HCT116 (cell line): ENCODE measurements at regions not wholly inside any gene's neighbourhood (a gene's known extent, or its start where the extent isn't known, plus 50 kb on each side); places are given as distances from the start of the nearest gene placed in this dataset.

ENCODE experiments used
- ATAC-seq: fragments of 200-7000 bp; cut with Tn5 transposase; 2 replicates; pipeline ENCODE4 v1.9.1; 2020; ENCODE audit warnings: mild to moderate bottlenecking, moderate library complexity
- BruUV-seq: library from RNA; stranded (reverse); fragments of 400-500 nt; replicated peaks from 2 replicates; lab custom pipeline; 2021; lab: Mats Ljungman, UMichigan
- CTCF ChIA-PET: fragments of 300-600 bp; sonication (Branson Sonifier 250); formaldehyde crosslinking; loops from one replicate; lab custom pipeline; 2021; ENCODE audit warnings: antibody characterized with exemption; lab: Charles Lee
- POLR2A ChIA-PET: fragments of 300-600, 350-600 bp; sonication (Branson Sonifier 250); formaldehyde crosslinking; loops from one replicate; lab custom pipeline; 2021; ENCODE audit warnings: antibody characterized with exemption; lab: Charles Lee
- RAD21 ChIA-PET, 2 experiments: fragments of 300-600 bp; sonication (Branson Sonifier 250); formaldehyde crosslinking; loops; one replicate each; lab custom pipeline; 2023; ENCODE audit warnings: low total read pairs in 2 of 2; ENCODE audit not compliant: uncharacterized antibody in 2 of 2, unreplicated experiment in 2 of 2, low non-redundant PET in 1 of 2; lab: Charles Lee
- DNase-seq: peaks from one replicate; pipeline ENCODE4 v3.0.0-alpha.2; 2010; ENCODE audit warnings: low read depth, low spot score
- H2AFZ ChIP-seq: fragments of 200-600 bp; shearing (Covaris generic), sonication (generic); 2 replicates; pipeline ENCODE4 v1.6.1; 2017; ENCODE audit warnings: low read depth, mixed run types, mixed read lengths, antibody characterized with exemption, low read length; ENCODE audit not compliant: poor library complexity, severe bottlenecking
- H3K27ac ChIP-seq: 2 replicates; pipeline ENCODE4 v1.5.1; 2012; ENCODE audit warnings: low read depth, low read length
- H3K27me3 ChIP-seq: fragments of 200-600 bp; sonication (generic); 2 replicates; pipeline ENCODE4 v1.6.1; 2016; ENCODE audit warnings: mixed run types, low read length, mixed read lengths; ENCODE audit not compliant: insufficient read depth
- H3K36me3 ChIP-seq, 2 experiments: fragments of 200-500 bp in 1 of 2; fragments of 200-600 bp in 1 of 2; sonication (Bioruptor generic) in 1 of 2; sonication (generic) in 1 of 2; 2 replicates each; pipeline versions ENCODE4 v1.5.1 to v1.6.1; 2014 to 2016; ENCODE audit warnings: low read length in 2 of 2, inconsistent platforms in 1 of 2, mixed read lengths in 1 of 2, mixed run types in 1 of 2; ENCODE audit not compliant: insufficient read depth in 2 of 2, control insufficient read depth in 1 of 2
- H3K4me1 ChIP-seq, 2 experiments: fragments of 200-600 bp in 1 of 2; sonication (generic) in 1 of 2; 2 replicates each; pipeline versions ENCODE4 v1.5.1 to v1.6.1; 2012 to 2017; ENCODE audit warnings: low read length in 2 of 2, inconsistent platforms in 1 of 2, mild to moderate bottlenecking in 1 of 2, mixed read lengths in 1 of 2, mixed run types in 1 of 2, moderate library complexity in 1 of 2; ENCODE audit not compliant: insufficient read depth in 2 of 2, control insufficient read depth in 1 of 2
- H3K4me2 ChIP-seq: fragments of 200-600 bp; sonication (generic); 2 replicates; pipeline ENCODE4 v1.6.1; 2017; ENCODE audit warnings: mixed run types, low read length, mixed read lengths
- H3K4me3 ChIP-seq, 2 experiments: fragments of 200-600 bp in 1 of 2; sonication (generic) in 1 of 2; replicated peaks in 1 of 2; 2 replicates each; pipeline ENCODE4 v1.5.1; 2011 to 2016; ENCODE audit warnings: low read length in 2 of 2, control low read depth in 1 of 2, low read depth in 1 of 2, mild to moderate bottlenecking in 1 of 2, mixed read lengths in 1 of 2, mixed run types in 1 of 2
- H3K79me2 ChIP-seq: fragments of 200-600 bp; sonication (generic); 2 replicates; pipeline ENCODE4 v1.6.1; 2017; ENCODE audit warnings: mild to moderate bottlenecking, mixed run types, low read length, moderate library complexity, mixed read lengths; ENCODE audit not compliant: insufficient read depth
- H3K9ac ChIP-seq: fragments of 200-600 bp; sonication (generic); 2 replicates; pipeline ENCODE4 v1.6.1; 2016; ENCODE audit warnings: low read length, mixed read lengths
- H3K9me2 ChIP-seq: fragments of 200-600 bp; sonication (generic), shearing (Covaris generic); 2 replicates; pipeline ENCODE4 v1.6.1; 2017; ENCODE audit warnings: mixed run types, mild to moderate bottlenecking, moderate library complexity; ENCODE audit not compliant: insufficient read depth
- H3K9me3 ChIP-seq, 2 experiments: fragments of 200-500 bp in 1 of 2; fragments of 200-600 bp in 1 of 2; sonication (Bioruptor generic) in 1 of 2; sonication (generic) in 1 of 2; 2 replicates each; pipeline ENCODE4 v1.6.1; 2014 to 2017; ENCODE audit warnings: low read length in 2 of 2, mixed read lengths in 2 of 2, inconsistent platforms in 1 of 2, low read depth in 1 of 2, mild to moderate bottlenecking in 1 of 2, mixed run types in 1 of 2, moderate library complexity in 1 of 2; ENCODE audit not compliant: control insufficient read depth in 1 of 2, insufficient read depth in 1 of 2
- H4K20me1 ChIP-seq: fragments of 200-600 bp; sonication (generic), shearing (Covaris generic); 2 replicates; pipeline ENCODE4 v1.6.1; 2017; ENCODE audit warnings: mixed run types, mild to moderate bottlenecking, moderate library complexity; ENCODE audit not compliant: insufficient read depth
- ATF3 ChIP-seq: IDR thresholded peaks from 2 replicates; pipeline ENCODE4 v1.6.1; 2012
- CBX3 ChIP-seq: IDR thresholded peaks from 2 replicates; pipeline ENCODE4 v1.6.1; 2012; ENCODE audit warnings: low read depth
- CEBPB ChIP-seq: IDR thresholded peaks from 2 replicates; pipeline ENCODE4 v1.6.1; 2012; ENCODE audit warnings: low read depth
- CTCF ChIP-seq, 3 experiments: fragments of 200-600 bp in 1 of 3; sonication (generic) in 1 of 3; IDR thresholded peaks in 2 of 3; conservative IDR thresholded peaks in 1 of 3; 2 replicates each; pipeline ENCODE4 v1.5.1; 2012 to 2017; ENCODE audit warnings: low read depth in 2 of 3, low read length in 2 of 3, antibody characterized with exemption in 1 of 3, borderline replicate concordance in 1 of 3, control low read depth in 1 of 3, mild to moderate bottlenecking in 1 of 3, mixed read lengths in 1 of 3, mixed run types in 1 of 3, moderate library complexity in 1 of 3; ENCODE audit not compliant: insufficient read depth in 1 of 3
- ELF1 ChIP-seq: IDR thresholded peaks from 2 replicates; pipeline ENCODE4 v1.6.1; 2012; ENCODE audit warnings: low read depth, borderline replicate concordance
- EZH2 ChIP-seq: fragments of 200-600 bp; sonication (generic); IDR thresholded peaks from 2 replicates; pipeline ENCODE4 v1.6.1; 2017; ENCODE audit warnings: antibody characterized with exemption, mixed run types
- EZH2phosphoT487 ChIP-seq: fragments of 200-600 bp; IDR thresholded peaks from 2 replicates; pipeline ENCODE4 v1.6.1; 2018; ENCODE audit warnings: antibody characterized with exemption, borderline replicate concordance
- FOSL1 ChIP-seq: IDR thresholded peaks from 2 replicates; pipeline ENCODE4 v1.6.1; 2012; ENCODE audit warnings: low read depth
- JUND ChIP-seq: IDR thresholded peaks from 2 replicates; pipeline ENCODE4 v1.6.1; 2012
- POLR2A ChIP-seq: IDR thresholded peaks from 2 replicates; pipeline ENCODE4 v1.7.0; 2011; ENCODE audit warnings: borderline replicate concordance; ENCODE audit not compliant: insufficient read depth, insufficient read length; ENCODE audit errors: extremely low read depth
- POLR2AphosphoS5 ChIP-seq: IDR thresholded peaks from 2 replicates; pipeline ENCODE4 v1.6.1; 2011; ENCODE audit warnings: mild to moderate bottlenecking, low read depth, low read length, moderate library complexity
- RAD21 ChIP-seq: IDR thresholded peaks from 2 replicates; pipeline ENCODE4 v1.6.1; 2012; ENCODE audit warnings: low read depth, mild to moderate bottlenecking
- REST ChIP-seq: IDR thresholded peaks from 2 replicates; pipeline ENCODE4 v1.6.1; 2012; ENCODE audit warnings: low read depth
- SIN3A ChIP-seq: IDR thresholded peaks from 2 replicates; pipeline ENCODE4 v1.6.1; 2012; ENCODE audit warnings: low read depth
- SP1 ChIP-seq: IDR thresholded peaks from 2 replicates; pipeline ENCODE4 v1.6.1; 2012; ENCODE audit warnings: low read depth
- TCF7L2 ChIP-seq: IDR thresholded peaks from 2 replicates; pipeline ENCODE4 v1.7.0; 2011; ENCODE audit warnings: borderline replicate concordance, inconsistent platforms; ENCODE audit not compliant: insufficient read depth, insufficient read length; ENCODE audit errors: extremely low read depth
- ZFX ChIP-seq: fragments of 450-650 bp; IDR thresholded peaks from 2 replicates; pipeline ENCODE4 v1.6.1; 2017
- ZNF274 ChIP-seq: fragments of 200-500 bp; sonication (Bioruptor generic); IDR thresholded peaks from 2 replicates; pipeline ENCODE4 v1.6.1; 2014; ENCODE audit warnings: mild to moderate bottlenecking, low read depth, low read length, inconsistent platforms
- intact Hi-C: fragments of 100-400 bp; cut with micrococcal nuclease; formaldehyde crosslinking; loops from 2 replicates; pipeline ENCODE4 v1.10.0; 2022

GRCh38 chr3:78041486-78041885, 1001.6 kb downstream of the ROBO2 start (continued):
- TF ChIP-seq REST (no peak), ZNF274 (no peak), ZFX (no peak), SP1 (no peak), JUND (no peak), FOSL1 (no peak)

GRCh38 chr3:78046566-78046965, 1006.7 kb downstream of the ROBO2 start:
- Histone ChIP-seq H3K36me3 (no peaks in the 10 kb centered on the region), H3K4me2 (no peak overlapping the region), H3K9ac (no peak overlapping the region), H3K4me3 (no peak overlapping the region), H3K4me1 (no peaks in the 10 kb centered on the region), H3K27me3 (no peaks in the 10 kb centered on the region), H3K9me3 (peaks cover 7 to 33% of the 10 kb centered on the region in 2 experiments; a peak in 3 of 4 replicates), H3K27ac (no peak overlapping the region), H3K79me2 (no peaks in the 10 kb centered on the region), H4K20me1 (no peaks in the 10 kb centered on the region), H3K9me2 (no peaks in the 10 kb centered on the region), H2AFZ (no peak overlapping the region)
- intact Hi-C loops = no loop called here
- TF ChIP-seq CTCF (IDR thresholded peaks at IDR 0.05 in 2 of 3, conservative IDR thresholded peaks at IDR 0.05 in 1 of 3; ENCODE audit: borderline replicate concordance in 1 of 3, insufficient read depth in 1 of 3, low read depth in 2 of 3, low read length in 2 of 3) (no peak), CEBPB (no peak), RAD21 (no peak), ATF3 (no peak), POLR2AphosphoS5 (no peak), CBX3 (no peak), TCF7L2 (no peak), ELF1 (no peak), SIN3A (no peak), JUND (no peak), EZH2phosphoT487 (no peak), REST (no peak), POLR2A (no peak), ZFX (no peak), EZH2 (no peak), ZNF274 (no peak)
- ChIA-PET RAD21 (no interaction called here), CTCF (no interaction called here), POLR2A (no interaction called here)
- no peak for ATAC-seq
- BruUV-seq = no TSS peak
- no peak for DNase-seq
